ENCODE measurements at regions not wholly inside any gene's neighbourhood (a gene's known extent, or its start where the extent isn't known, plus 50 kb on each side); places are given as distances from the start of the nearest gene placed in this dataset.
A peak's percentile ranks its signal among the peaks of the same experiment; 100 is the strongest.

DNA sequence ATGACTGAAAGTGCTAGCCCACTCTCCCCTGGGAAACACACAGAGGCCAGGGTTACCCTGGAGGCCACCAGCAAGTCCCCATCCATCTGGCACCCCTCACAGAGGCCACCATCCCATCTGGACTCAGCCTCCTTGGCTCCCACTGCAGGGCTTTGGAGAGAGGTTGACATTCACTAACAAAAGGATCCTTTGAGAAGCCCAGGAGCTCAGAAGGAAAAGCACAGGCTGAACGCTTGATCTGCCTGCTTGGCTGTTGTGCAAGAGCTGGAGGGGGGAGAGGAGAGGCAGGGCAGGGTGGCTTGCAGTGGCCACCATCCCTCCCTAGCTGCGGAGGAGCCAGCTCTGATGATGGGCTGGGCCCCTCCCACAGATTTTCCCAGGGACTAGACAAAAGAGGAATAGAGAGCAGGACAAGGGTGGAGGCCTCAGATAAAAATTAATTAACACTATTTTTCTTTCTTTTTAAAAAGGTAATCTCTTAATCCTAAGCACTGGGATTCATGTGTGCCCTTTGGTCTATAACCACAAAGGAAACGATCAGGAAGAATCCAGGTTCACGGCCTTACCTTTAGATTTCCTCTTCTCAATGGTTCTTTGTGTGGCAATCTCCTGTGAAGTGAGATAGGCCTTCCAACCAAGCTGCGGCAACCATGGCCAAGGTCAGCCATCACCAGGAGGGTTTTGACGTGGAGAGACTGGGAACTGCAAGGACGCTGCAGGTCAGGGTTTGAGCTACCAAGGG lies 154.7 kb downstream of the BARX2 start:
- Histone ChIP-seq H3K4me3 (no peak overlapping the region), H3K4me1 (no peaks in the 10 kb centered on the region), H3K27me3 (no peaks in the 10 kb centered on the region), H3K9me3 (peaks cover 0 to 8% (median 0%) of the 10 kb centered on the region in 4 donors), H3K36me3 (no peaks in the 10 kb centered on the region), H3K27ac (replicated peaks in 1 of 4) (no peak overlapping the region)
- DNase-seq (ENCODE audit: extremely low spot score), result peak; percentile 78
- 77% methylated on average over 7 of the region's 7 CpGs for WGBS
- TF ChIP-seq EP300 (IDR thresholded peaks at IDR 0.05) (no peak), POLR2A (IDR thresholded peaks at IDR 0.05; ENCODE audit: low read depth) (no peak), POLR2AphosphoS5 (IDR thresholded peaks at IDR 0.05) (no peak)
- TF ChIP-seq, protein P1, sequence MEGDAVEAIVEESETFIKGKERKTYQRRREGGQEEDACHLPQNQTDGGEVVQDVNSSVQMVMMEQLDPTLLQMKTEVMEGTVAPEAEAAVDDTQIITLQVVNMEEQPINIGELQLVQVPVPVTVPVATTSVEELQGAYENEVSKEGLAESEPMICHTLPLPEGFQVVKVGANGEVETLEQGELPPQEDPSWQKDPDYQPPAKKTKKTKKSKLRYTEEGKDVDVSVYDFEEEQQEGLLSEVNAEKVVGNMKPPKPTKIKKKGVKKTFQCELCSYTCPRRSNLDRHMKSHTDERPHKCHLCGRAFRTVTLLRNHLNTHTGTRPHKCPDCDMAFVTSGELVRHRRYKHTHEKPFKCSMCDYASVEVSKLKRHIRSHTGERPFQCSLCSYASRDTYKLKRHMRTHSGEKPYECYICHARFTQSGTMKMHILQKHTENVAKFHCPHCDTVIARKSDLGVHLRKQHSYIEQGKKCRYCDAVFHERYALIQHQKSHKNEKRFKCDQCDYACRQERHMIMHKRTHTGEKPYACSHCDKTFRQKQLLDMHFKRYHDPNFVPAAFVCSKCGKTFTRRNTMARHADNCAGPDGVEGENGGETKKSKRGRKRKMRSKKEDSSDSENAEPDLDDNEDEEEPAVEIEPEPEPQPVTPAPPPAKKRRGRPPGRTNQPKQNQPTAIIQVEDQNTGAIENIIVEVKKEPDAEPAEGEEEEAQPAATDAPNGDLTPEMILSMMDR (IDR thresholded peaks at IDR 0.05), result no peak
- intact Hi-C loops (cut with DNase I), result no loop called here

DNA sequence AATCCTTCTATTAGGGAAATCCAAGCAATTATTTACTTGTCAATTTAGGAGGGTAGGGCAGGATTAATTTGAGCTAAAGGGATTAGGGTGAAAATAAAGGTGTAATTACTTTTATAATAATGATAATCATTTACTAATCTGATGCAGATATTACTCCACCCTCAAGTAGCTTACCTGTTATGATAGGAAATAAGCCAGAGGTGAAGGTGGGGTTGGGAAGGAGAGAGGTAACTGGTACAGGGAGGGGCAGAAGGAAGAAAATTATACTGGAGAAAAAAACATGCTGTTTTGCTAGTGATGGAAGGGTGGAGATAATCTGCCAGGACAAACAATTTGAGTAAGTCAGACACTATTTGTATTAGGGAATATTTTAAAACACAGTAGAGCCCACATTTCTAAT lies 157.7 kb downstream of the BARX2 start:
- Histone ChIP-seq H3K36me3 (no peaks in the 10 kb centered on the region), H3K9me3 (peaks cover 0 to 17% (median 3%) of the 10 kb centered on the region in 4 donors), H3K27me3 (no peaks in the 10 kb centered on the region), H3K27ac (replicated peaks in 1 of 4) (no peak overlapping the region), H3K4me1 (no peaks in the 10 kb centered on the region), H3K4me3 (no peak overlapping the region)
- TF ChIP-seq, protein P1 (IDR thresholded peaks at IDR 0.05), result no peak
- TF ChIP-seq POLR2A (IDR thresholded peaks at IDR 0.05; ENCODE audit: low read depth) (no peak), POLR2AphosphoS5 (IDR thresholded peaks at IDR 0.05) (no peak), EP300 (IDR thresholded peaks at IDR 0.05) (no peak)
- no peak for DNase-seq (ENCODE audit: extremely low spot score)
- intact Hi-C loops (cut with DNase I), result no loop called here

DNA sequence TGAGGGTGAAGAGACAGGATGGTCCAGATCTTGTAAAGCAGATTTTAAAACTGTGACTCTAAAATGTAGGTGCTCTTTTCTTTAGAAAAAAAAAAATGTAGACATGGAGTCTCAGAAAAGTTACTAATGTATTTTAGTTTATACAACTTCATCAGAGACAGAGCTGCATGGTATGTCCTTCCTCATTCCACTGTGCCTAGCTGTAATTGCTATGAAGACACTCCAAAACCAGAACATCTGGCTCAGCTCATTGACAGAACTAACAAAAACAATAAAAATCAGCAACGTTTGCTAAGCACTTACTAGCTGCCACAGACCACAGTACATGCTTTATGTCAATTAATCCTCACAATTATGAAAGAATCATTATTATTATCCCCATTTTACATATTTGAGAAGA lies 160.7 kb downstream of the BARX2 start:
- Histone ChIP-seq H3K36me3 (no peaks in the 10 kb centered on the region), H3K4me1 (no peaks in the 10 kb centered on the region), H3K27ac (replicated peaks in 1 of 4) (no peak overlapping the region), H3K4me3 (no peak overlapping the region), H3K27me3 (no peaks in the 10 kb centered on the region), H3K9me3 (peaks cover 0 to 21% (median 3%) of the 10 kb centered on the region in 4 donors)
- WGBS, result 50% methylated on average over 1 of the region's 1 CpG
- DNase-seq (ENCODE audit: extremely low spot score), result no peak
- TF ChIP-seq, protein P1 (IDR thresholded peaks at IDR 0.05), result no peak
- intact Hi-C loops (cut with DNase I), result no loop called here

DNA sequence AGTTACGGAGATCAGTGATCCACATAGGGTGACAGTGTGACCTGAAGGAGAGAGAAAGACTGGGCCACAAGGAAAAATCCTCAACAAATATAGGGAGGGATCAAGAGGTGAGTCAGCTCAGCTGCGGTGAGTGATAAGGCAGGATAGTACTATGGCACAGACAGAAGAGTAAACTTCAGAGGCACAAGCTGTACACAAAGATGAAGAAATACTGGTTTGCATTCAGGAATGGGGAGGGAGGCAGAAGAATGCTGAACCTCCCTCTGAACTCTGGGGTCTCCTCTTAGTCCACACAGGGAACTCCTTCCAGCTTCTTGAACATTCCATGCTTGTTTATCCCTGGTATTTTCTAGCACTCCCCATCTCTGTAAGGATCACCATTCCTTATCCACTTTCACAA lies 162.7 kb downstream of the BARX2 start:
- Histone ChIP-seq H3K36me3 (no peaks in the 10 kb centered on the region), H3K4me3 (no peak overlapping the region), H3K9me3 (peaks cover 0 to 21% (median 3%) of the 10 kb centered on the region in 4 donors), H3K27me3 (no peaks in the 10 kb centered on the region), H3K4me1 (no peaks in the 10 kb centered on the region), H3K27ac (replicated peaks in 1 of 4) (no peak overlapping the region)
- intact Hi-C loops (cut with DNase I), result no loop called here
- DNase-seq (ENCODE audit: extremely low spot score), result peak; percentile 62
- 91% methylated on average over 2 of the region's 2 CpGs for WGBS
- TF ChIP-seq POLR2A (IDR thresholded peaks at IDR 0.05; ENCODE audit: low read depth) (no peak), POLR2AphosphoS5 (IDR thresholded peaks at IDR 0.05) (no peak), EP300 (IDR thresholded peaks at IDR 0.05) (no peak)
- TF ChIP-seq, protein P1 (IDR thresholded peaks at IDR 0.05), result no peak

Data from esophagus muscularis mucosa (tissue), 4 donors.